ENCODE measurements at regions not wholly inside any gene's neighbourhood (a gene's known extent, or its start where the extent isn't known, plus 50 kb on each side); places are given as distances from the start of the nearest gene placed in this dataset.

- TF ChIP-seq CTCF (IDR thresholded peaks at IDR 0.05) (no peak), POLR2A (IDR thresholded peaks at IDR 0.05) (no peak)
These were observed 66.8 kb downstream of the FZD4 start for GRCh38 chr11:86888164-86889000.
